SK-N-MC (cell line): ENCODE measurements at regions not wholly inside any gene's neighbourhood (a gene's known extent, or its start where the extent isn't known, plus 50 kb on each side); places are given as distances from the start of the nearest gene placed in this dataset.
"Not testable (repeated sequence)": the region's sequence is repeated elsewhere in the genome, so short reads cannot be mapped to it uniquely, and the experiment has no call there.

Experiments
- DNase-seq: peaks from one replicate; pipeline ENCODE4 v3.0.0-alpha.2; 2011; ENCODE audit warnings: low read depth, low spot score
- H3K27ac ChIP-seq: fragments of 200-600 bp; sonication (generic); 2 replicates; pipeline ENCODE4 v1.5.1; 2016; ENCODE audit warnings: mixed run types
- H3K36me3 ChIP-seq: fragments of 200-600 bp; sonication (generic); 2 replicates; pipeline ENCODE4 v1.6.1; 2017; ENCODE audit warnings: antibody characterized with exemption, low read length, mixed read lengths; ENCODE audit not compliant: insufficient read depth
- H3K4me3 ChIP-seq: fragments of 200-600 bp; sonication (generic); 2 replicates; pipeline ENCODE4 v1.5.1; 2016
- H3K9ac ChIP-seq: fragments of 200-600 bp; sonication (generic); 2 replicates; pipeline ENCODE4 v1.8.0; 2017; ENCODE audit warnings: mixed run types, mixed read lengths; ENCODE audit not compliant: insufficient read length
- H3K9me3 ChIP-seq: fragments of 200-600 bp; sonication (generic); 2 replicates; pipeline ENCODE4 v1.6.1; 2017; ENCODE audit warnings: low read depth, mild to moderate bottlenecking, antibody characterized with exemption, low read length, moderate library complexity, mixed read lengths
- EZH2 ChIP-seq: fragments of 200-600 bp; sonication (generic); IDR thresholded peaks from one replicate; pipeline ENCODE4 v1.6.1; 2017; ENCODE audit warnings: antibody characterized with exemption
- FOXP2 ChIP-seq: optimal IDR thresholded peaks from 2 replicates; pipeline ENCODE3; 2011; ENCODE audit warnings: mild to moderate bottlenecking, moderate library complexity; ENCODE audit not compliant: insufficient read depth; ENCODE audit errors: extremely low read length, control extremely low read depth
- POLR2AphosphoS5 ChIP-seq: IDR thresholded peaks from 2 replicates; pipeline ENCODE4 v1.6.1; 2012; ENCODE audit warnings: mild to moderate bottlenecking, low read depth, low read length, borderline replicate concordance

GRCh38 chrX:78822157-78822690 lies 74.7 kb downstream of the LPAR4 start:
- Histone ChIP-seq H3K36me3 (no peaks in the 10 kb centered on the region), H3K27ac (no peak overlapping the region), H3K9ac (no peak overlapping the region), H3K4me3 (no peak overlapping the region), H3K9me3 (no peaks in the 10 kb centered on the region)
- no peak for DNase-seq
- no peak for TF ChIP-seq POLR2AphosphoS5
- TF ChIP-seq FOXP2, result no peak
- TF ChIP-seq EZH2, result no peak

GRCh38 chrX:78831523-78831922 lies 84.0 kb downstream of the LPAR4 start:
- DNase-seq, result no peak
- H3K9ac ChIP-seq, result no peak overlapping the region
- TF ChIP-seq POLR2AphosphoS5 (no peak), FOXP2 (no peak), EZH2 (no peak)
- H3K36me3 ChIP-seq, result no peaks in the 10 kb centered on the region
- H3K4me3 ChIP-seq, result no peak overlapping the region
- no peak overlapping the region for H3K27ac ChIP-seq
- no peaks in the 10 kb centered on the region for H3K9me3 ChIP-seq

GRCh38 chrX:78838709-78839108 lies 91.2 kb downstream of the LPAR4 start:
- TF ChIP-seq EZH2 (no peak), POLR2AphosphoS5 (no peak), FOXP2 (no peak)
- no peak for DNase-seq
- Histone ChIP-seq H3K9me3 (no peaks in the 10 kb centered on the region), H3K4me3 (no peak overlapping the region), H3K27ac (no peak overlapping the region), H3K9ac (no peak overlapping the region), H3K36me3 (no peaks in the 10 kb centered on the region)

- Histone ChIP-seq H3K4me3 (no peak overlapping the region), H3K9me3 (no peaks in the 10 kb centered on the region), H3K27ac (no peak overlapping the region), H3K36me3 (no peaks in the 10 kb centered on the region), H3K9ac (no peak overlapping the region)
- no peak for DNase-seq
- no peak for TF ChIP-seq EZH2
- TF ChIP-seq FOXP2, result no peak
- TF ChIP-seq POLR2AphosphoS5, result no peak
Measured at GRCh38 chrX:78839711-78840110, 92.2 kb downstream of the LPAR4 start.

GRCh38 chrX:78844218-78844617 lies 96.7 kb downstream of the LPAR4 start:
- not testable (repeated sequence) for H3K9me3 ChIP-seq, H3K36me3 ChIP-seq, H3K4me3 ChIP-seq, H3K9ac ChIP-seq, DNase-seq, H3K27ac ChIP-seq

GRCh38 chrX:78881248-78881647 lies 63.9 kb upstream of the P2RY10 start:
- not testable (repeated sequence) for H3K36me3 ChIP-seq, H3K9ac ChIP-seq, H3K4me3 ChIP-seq, DNase-seq, H3K27ac ChIP-seq, H3K9me3 ChIP-seq

- TF ChIP-seq EZH2 (no peak), FOXP2 (no peak), POLR2AphosphoS5 (no peak)
- Histone ChIP-seq H3K4me3 (no peak overlapping the region), H3K9ac (no peak overlapping the region), H3K9me3 (no peaks in the 10 kb centered on the region), H3K36me3 (no peaks in the 10 kb centered on the region), H3K27ac (no peak overlapping the region)
- peak; percentile 35 for DNase-seq
Measured at GRCh38 chrX:78886550-78886949, 58.6 kb upstream of the P2RY10 start.
